GM23338 (cell line): ENCODE measurements at regions not wholly inside any gene's neighbourhood (a gene's known extent, or its start where the extent isn't known, plus 50 kb on each side); places are given as distances from the start of the nearest gene placed in this dataset.
"Not testable (repeated sequence)": the region's sequence is repeated elsewhere in the genome, so short reads cannot be mapped to it uniquely, and the experiment has no call there.

ENCODE experiments used
- ATAC-seq: fragments of 200-7000 bp; cut with Tn5 transposase; 3 replicates; pipeline ENCODE4 v1.9.1; 2020
- DNase-seq: peaks from one replicate; pipeline ENCODE4 v3.0.0-alpha.2; 2015; ENCODE audit warnings: low spot score
- H2AFZ ChIP-seq: fragments of 200-600 bp; sonication (generic); 2 replicates; pipeline ENCODE4 v1.8.0; 2016; ENCODE audit warnings: antibody characterized with exemption, mild to moderate bottlenecking, moderate library complexity
- H3F3A ChIP-seq: fragments of 200-600 bp; sonication (generic); replicated peaks from 2 replicates; pipeline ENCODE4 v1.8.0; 2017; ENCODE audit warnings: antibody characterized with exemption, mixed run types, low read depth
- H3K27ac ChIP-seq: fragments of 200-600 bp; sonication (generic); 2 replicates; pipeline ENCODE4 v1.6.1; 2016; ENCODE audit warnings: low read depth
- H3K27me3 ChIP-seq: fragments of 200-600 bp; sonication (generic); 2 replicates; pipeline ENCODE4 v1.8.0; 2016; ENCODE audit warnings: mild to moderate bottlenecking, mixed run types, moderate library complexity; ENCODE audit not compliant: insufficient read depth
- H3K36me3 ChIP-seq: fragments of 200-600 bp; sonication (generic); 2 replicates; pipeline ENCODE4 v1.8.0; 2016; ENCODE audit warnings: mild to moderate bottlenecking; ENCODE audit not compliant: insufficient read depth
- H3K4me1 ChIP-seq: fragments of 200-600 bp; sonication (generic); 2 replicates; pipeline ENCODE4 v1.8.0; 2016; ENCODE audit warnings: mild to moderate bottlenecking, moderate library complexity; ENCODE audit not compliant: insufficient read depth
- H3K4me2 ChIP-seq: fragments of 200-600 bp; sonication (generic); 2 replicates; pipeline ENCODE4 v1.7.1; 2017; ENCODE audit warnings: mixed run types
- H3K4me3 ChIP-seq: fragments of 200-600 bp; sonication (generic); 2 replicates; pipeline ENCODE4 v1.6.1; 2016; ENCODE audit warnings: mixed run types
- H3K79me2 ChIP-seq: fragments of 200-600 bp; sonication (generic); replicated peaks from 2 replicates; pipeline ENCODE4 v1.8.0; 2017; ENCODE audit warnings: mild to moderate bottlenecking; ENCODE audit not compliant: insufficient read depth
- H3K9me2 ChIP-seq: fragments of 200-600 bp; sonication (generic); 2 replicates; pipeline ENCODE4 v1.8.0; 2017; ENCODE audit not compliant: insufficient read depth
- H4K20me1 ChIP-seq: fragments of 200-600 bp; sonication (generic); replicated peaks from 2 replicates; pipeline ENCODE4 v1.8.0; 2017; ENCODE audit warnings: mild to moderate bottlenecking; ENCODE audit not compliant: insufficient read depth
- H3K27ac Mint-ChIP-seq: 2 replicates; pipeline ENCODE4 v1.8.0; 2020; ENCODE audit warnings: inconsistent platforms, mild to moderate bottlenecking, moderate library complexity, mixed read lengths
- H3K27me3 Mint-ChIP-seq: 3 replicates; pipeline ENCODE4 v1.8.0; 2022; ENCODE audit warnings: low read depth, mild to moderate bottlenecking, moderate library complexity, mixed read lengths, inconsistent platforms; ENCODE audit not compliant: insufficient read depth, poor library complexity
- H3K36me3 Mint-ChIP-seq: 3 replicates; pipeline ENCODE4 v1.8.0; 2021; ENCODE audit warnings: low read depth, mild to moderate bottlenecking, inconsistent platforms, moderate library complexity, mixed read lengths
- H3K4me1 Mint-ChIP-seq: 3 replicates; pipeline ENCODE4 v1.8.0; 2020; ENCODE audit warnings: mild to moderate bottlenecking, inconsistent platforms, mixed read lengths
- H3K4me3 Mint-ChIP-seq: 3 replicates; pipeline ENCODE4 v1.8.0; 2021; ENCODE audit warnings: moderate library complexity, mild to moderate bottlenecking, inconsistent platforms, mixed read lengths
- H3K9me3 Mint-ChIP-seq: 3 replicates; pipeline ENCODE4 v1.8.0; 2020; ENCODE audit warnings: moderate library complexity, mild to moderate bottlenecking, inconsistent platforms, mixed read lengths
- CREB1 ChIP-seq: fragments of 250-450 bp; sonication (Bioruptor Pico); IDR thresholded peaks from 2 replicates; pipeline ENCODE4 v1.5.0; 2020; ENCODE audit warnings: low read depth, mild to moderate bottlenecking, moderate library complexity
- EZH2phosphoT487 ChIP-seq: fragments of 200-600 bp; sonication (generic); IDR thresholded peaks from one replicate; pipeline ENCODE4 v1.8.1; 2018; ENCODE audit warnings: antibody characterized with exemption; ENCODE audit not compliant: unreplicated experiment
- JUNB ChIP-seq: IDR thresholded peaks from one replicate; pipeline ENCODE4 v1.6.1; 2016; ENCODE audit warnings: antibody characterized with exemption; ENCODE audit not compliant: unreplicated experiment
- NANOG ChIP-seq: IDR thresholded peaks from 2 replicates; pipeline ENCODE4 v1.6.1; 2016; ENCODE audit warnings: antibody characterized with exemption, borderline replicate concordance
- STAT1 ChIP-seq: IDR thresholded peaks from one replicate; pipeline ENCODE4 v1.6.1; 2016; ENCODE audit warnings: antibody characterized with exemption; ENCODE audit not compliant: unreplicated experiment
- ZNF114 ChIP-seq: fragments of 250-450 bp; sonication (Bioruptor Pico); IDR thresholded peaks from 2 replicates; pipeline ENCODE4 v1.5.0; 2020; ENCODE audit warnings: mild to moderate bottlenecking, moderate library complexity
- ZNF331 ChIP-seq: fragments of 250-450 bp; sonication (Bioruptor Pico); IDR thresholded peaks from 2 replicates; pipeline ENCODE4 v1.5.0; 2020; ENCODE audit warnings: low read depth, mild to moderate bottlenecking, moderate library complexity
- TF ChIP-seq, protein P1 (sequence below), 2 experiments: fragments of 200-600 bp in 1 of 2; sonication (generic) in 1 of 2; conservative IDR thresholded peaks; 2 replicates each; pipeline versions ENCODE4 v1.5.1 to v1.6.1; 2016 to 2017; ENCODE audit warnings: antibody characterized with exemption in 2 of 2, low read depth in 2 of 2, mild to moderate bottlenecking in 2 of 2, moderate library complexity in 1 of 2
- TF ChIP-seq, protein P2 (sequence below): IDR thresholded peaks from one replicate; pipeline ENCODE4 v1.6.1; 2018; ENCODE audit warnings: antibody characterized with exemption; ENCODE audit not compliant: unreplicated experiment

DNA sequence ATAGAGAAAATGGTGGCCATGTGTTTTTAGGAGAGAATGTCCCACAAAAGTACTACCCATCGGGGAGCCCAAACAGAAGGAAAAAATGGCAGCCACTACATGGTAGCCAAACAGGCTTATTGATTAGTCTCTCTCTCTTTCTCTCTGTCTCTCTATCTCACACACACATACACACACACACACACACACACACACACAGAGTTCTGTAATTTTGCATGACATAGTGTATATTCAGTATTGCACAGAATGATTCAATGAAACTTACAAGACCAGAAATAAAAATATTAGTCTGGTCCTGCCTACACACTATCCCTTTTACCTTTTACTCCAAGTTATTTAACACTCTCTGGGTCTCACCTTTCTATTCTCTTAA is 124.8 kb upstream of the SLC39A10 start (continued):
- TF ChIP-seq ZNF331 (CRISPR knock-in tag) (no peak), CREB1 (CRISPR knock-in tag) (no peak), JUNB (no peak), ZNF114 (CRISPR knock-in tag) (no peak), EZH2phosphoT487 (no peak), STAT1 (no peak)
- TF ChIP-seq, protein P1, sequence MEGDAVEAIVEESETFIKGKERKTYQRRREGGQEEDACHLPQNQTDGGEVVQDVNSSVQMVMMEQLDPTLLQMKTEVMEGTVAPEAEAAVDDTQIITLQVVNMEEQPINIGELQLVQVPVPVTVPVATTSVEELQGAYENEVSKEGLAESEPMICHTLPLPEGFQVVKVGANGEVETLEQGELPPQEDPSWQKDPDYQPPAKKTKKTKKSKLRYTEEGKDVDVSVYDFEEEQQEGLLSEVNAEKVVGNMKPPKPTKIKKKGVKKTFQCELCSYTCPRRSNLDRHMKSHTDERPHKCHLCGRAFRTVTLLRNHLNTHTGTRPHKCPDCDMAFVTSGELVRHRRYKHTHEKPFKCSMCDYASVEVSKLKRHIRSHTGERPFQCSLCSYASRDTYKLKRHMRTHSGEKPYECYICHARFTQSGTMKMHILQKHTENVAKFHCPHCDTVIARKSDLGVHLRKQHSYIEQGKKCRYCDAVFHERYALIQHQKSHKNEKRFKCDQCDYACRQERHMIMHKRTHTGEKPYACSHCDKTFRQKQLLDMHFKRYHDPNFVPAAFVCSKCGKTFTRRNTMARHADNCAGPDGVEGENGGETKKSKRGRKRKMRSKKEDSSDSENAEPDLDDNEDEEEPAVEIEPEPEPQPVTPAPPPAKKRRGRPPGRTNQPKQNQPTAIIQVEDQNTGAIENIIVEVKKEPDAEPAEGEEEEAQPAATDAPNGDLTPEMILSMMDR (conservative IDR thresholded peaks at IDR 0.05; ENCODE audit: low read depth in 2 of 2), result no peak

DNA sequence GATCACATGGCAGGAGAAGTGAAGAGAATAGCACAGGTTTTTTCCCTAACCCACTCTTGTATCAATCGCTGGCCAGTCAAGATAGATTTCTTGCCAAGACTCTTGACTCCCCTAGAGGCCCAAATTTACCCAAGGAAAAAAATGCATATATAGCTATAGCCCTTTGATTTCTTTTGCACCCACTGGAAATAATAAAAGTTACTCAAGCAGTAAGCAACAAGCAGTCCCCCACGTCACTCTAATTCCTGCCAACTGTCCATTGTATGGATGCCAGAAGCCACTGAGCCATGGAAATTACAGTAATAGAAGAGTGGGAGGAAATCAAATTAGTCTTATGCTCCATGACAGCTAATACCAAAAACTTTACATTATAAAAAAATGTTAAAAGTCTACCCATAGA is 125.3 kb upstream of the SLC39A10 start:
- no peaks in the 10 kb centered on the region for H3F3A ChIP-seq
- H3K4me1 ChIP-seq, result no peaks in the 10 kb centered on the region; the same call in 1 of the 2 replicates
- no peaks in the 10 kb centered on the region; the same call in 2 of the 3 replicates for H3K9me3 Mint-ChIP-seq
- H3K4me3 Mint-ChIP-seq, result no peak overlapping the region
- no peaks in the 10 kb centered on the region for H4K20me1 ChIP-seq
- H3K27ac ChIP-seq, result no peak overlapping the region
- DNase-seq, result no peak
- no peak for TF ChIP-seq STAT1
- no peaks in the 10 kb centered on the region for H3K36me3 ChIP-seq
- no peak for ATAC-seq
- 0 out of 2 replicates have a peak, but pooled peaks cover 3% of the 10 kb centered on the region for H3K9me2 ChIP-seq
- H2AFZ ChIP-seq, result peak overlapping the region; percentile 0
- no peaks in the 10 kb centered on the region for H3K27me3 ChIP-seq
- H3K4me1 Mint-ChIP-seq, result peaks cover 8% of the 10 kb centered on the region; the same call in 2 of the 3 replicates
- H3K27me3 Mint-ChIP-seq, result peaks cover 2% of the 10 kb centered on the region
- H3K4me3 ChIP-seq, result no peak overlapping the region
- H3K27ac Mint-ChIP-seq, result no peak overlapping the region
- H3K79me2 ChIP-seq, result no peaks in the 10 kb centered on the region
- no peak overlapping the region for H3K4me2 ChIP-seq
- H3K36me3 Mint-ChIP-seq, result no peaks in the 10 kb centered on the region

DNA sequence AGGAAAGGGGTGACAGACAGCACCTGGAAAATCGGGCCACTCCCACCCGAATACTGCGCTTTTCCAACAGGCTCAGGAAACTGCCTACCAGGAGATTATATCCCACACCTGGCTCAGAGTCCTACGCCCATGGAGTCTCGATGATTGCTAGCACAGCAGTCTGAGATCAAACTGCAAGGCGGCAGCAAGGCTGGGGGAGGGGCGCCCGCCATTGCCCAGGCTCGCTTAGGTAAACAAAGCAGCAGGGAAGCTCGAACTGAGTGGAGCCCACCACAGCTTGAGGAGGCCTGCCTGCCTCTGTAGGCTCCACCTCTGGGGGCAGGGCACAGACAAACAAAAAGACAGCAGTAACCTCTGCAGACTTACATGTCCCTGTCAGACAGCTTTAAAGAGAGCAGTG is 133.8 kb upstream of the SLC39A10 start:
- not testable (repeated sequence) for H3K4me3 ChIP-seq, H3K27ac Mint-ChIP-seq, H3K27me3 ChIP-seq, H3K36me3 ChIP-seq, H3K27ac ChIP-seq, H3F3A ChIP-seq, H3K27me3 Mint-ChIP-seq, H3K4me2 ChIP-seq, H3K9me2 ChIP-seq, H3K4me1 ChIP-seq, ATAC-seq, H3K36me3 Mint-ChIP-seq, H3K4me1 Mint-ChIP-seq, H3K4me3 Mint-ChIP-seq, H3K79me2 ChIP-seq, H4K20me1 ChIP-seq
- peak; percentile 5 for DNase-seq
- H3K9me3 Mint-ChIP-seq, result peaks cover 11% of the 10 kb centered on the region
- peak overlapping the region; percentile 43; the same call in 1 of the 2 replicates for H2AFZ ChIP-seq

DNA sequence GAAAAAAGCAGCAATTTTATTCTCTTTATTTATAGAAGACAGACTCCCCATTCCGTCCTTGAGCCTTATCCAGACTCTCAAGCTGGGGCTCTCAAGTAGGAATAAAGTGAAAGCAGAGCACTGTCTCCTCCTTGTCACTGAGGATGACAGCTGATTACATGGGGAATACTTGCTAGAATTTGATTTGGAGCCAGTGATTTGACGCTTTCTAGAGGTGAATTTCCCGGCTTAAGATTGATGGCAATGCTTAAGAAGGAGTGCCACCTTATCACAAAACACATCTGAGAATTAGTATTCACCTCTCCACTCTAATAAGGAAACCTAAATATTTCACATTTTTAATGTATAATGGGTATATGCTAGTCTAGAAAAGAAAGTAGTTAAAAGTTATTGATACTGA is 135.4 kb upstream of the SLC39A10 start:
- Histone ChIP-seq H3K4me1 (peaks cover 4% of the 10 kb centered on the region; the same call in 1 of the 2 replicates), H3K4me2 (no peak overlapping the region), H4K20me1 (no peaks in the 10 kb centered on the region), H3K9me2 (no peaks in the 10 kb centered on the region), H3K4me3 (no peak overlapping the region), H3K79me2 (no peaks in the 10 kb centered on the region), H3K27ac (no peak overlapping the region), H2AFZ (no peak overlapping the region), H3K36me3 (no peaks in the 10 kb centered on the region; the same call in 1 of the 2 replicates), H3K27me3 (no peaks in the 10 kb centered on the region), H3F3A (no peaks in the 10 kb centered on the region)
- Mint-ChIP-seq H3K4me3 (no peak overlapping the region), H3K9me3 (peaks cover 13% of the 10 kb centered on the region), H3K27ac (no peak overlapping the region), H3K4me1 (0 out of 3 replicates have a peak, but pooled peaks cover 2% of the 10 kb centered on the region), H3K27me3 (no peaks in the 10 kb centered on the region), H3K36me3 (peaks cover 9% of the 10 kb centered on the region; the same call in 2 of the 3 replicates)
- no peak for TF ChIP-seq NANOG
- TF ChIP-seq, protein P1 (conservative IDR thresholded peaks at IDR 0.05; ENCODE audit: low read depth in 2 of 2), result no peak
- no peak for TF ChIP-seq JUNB
- no peak for TF ChIP-seq CREB1 (CRISPR knock-in tag)
- TF ChIP-seq, protein P2, sequence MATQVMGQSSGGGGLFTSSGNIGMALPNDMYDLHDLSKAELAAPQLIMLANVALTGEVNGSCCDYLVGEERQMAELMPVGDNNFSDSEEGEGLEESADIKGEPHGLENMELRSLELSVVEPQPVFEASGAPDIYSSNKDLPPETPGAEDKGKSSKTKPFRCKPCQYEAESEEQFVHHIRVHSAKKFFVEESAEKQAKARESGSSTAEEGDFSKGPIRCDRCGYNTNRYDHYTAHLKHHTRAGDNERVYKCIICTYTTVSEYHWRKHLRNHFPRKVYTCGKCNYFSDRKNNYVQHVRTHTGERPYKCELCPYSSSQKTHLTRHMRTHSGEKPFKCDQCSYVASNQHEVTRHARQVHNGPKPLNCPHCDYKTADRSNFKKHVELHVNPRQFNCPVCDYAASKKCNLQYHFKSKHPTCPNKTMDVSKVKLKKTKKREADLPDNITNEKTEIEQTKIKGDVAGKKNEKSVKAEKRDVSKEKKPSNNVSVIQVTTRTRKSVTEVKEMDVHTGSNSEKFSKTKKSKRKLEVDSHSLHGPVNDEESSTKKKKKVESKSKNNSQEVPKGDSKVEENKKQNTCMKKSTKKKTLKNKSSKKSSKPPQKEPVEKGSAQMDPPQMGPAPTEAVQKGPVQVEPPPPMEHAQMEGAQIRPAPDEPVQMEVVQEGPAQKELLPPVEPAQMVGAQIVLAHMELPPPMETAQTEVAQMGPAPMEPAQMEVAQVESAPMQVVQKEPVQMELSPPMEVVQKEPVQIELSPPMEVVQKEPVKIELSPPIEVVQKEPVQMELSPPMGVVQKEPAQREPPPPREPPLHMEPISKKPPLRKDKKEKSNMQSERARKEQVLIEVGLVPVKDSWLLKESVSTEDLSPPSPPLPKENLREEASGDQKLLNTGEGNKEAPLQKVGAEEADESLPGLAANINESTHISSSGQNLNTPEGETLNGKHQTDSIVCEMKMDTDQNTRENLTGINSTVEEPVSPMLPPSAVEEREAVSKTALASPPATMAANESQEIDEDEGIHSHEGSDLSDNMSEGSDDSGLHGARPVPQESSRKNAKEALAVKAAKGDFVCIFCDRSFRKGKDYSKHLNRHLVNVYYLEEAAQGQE, result no peak
- DNase-seq, result no peak
- no peak for ATAC-seq
